ENCODE measurements at regions not wholly inside any gene's neighbourhood (a gene's known extent, or its start where the extent isn't known, plus 50 kb on each side); places are given as distances from the start of the nearest gene placed in this dataset.

DNA sequence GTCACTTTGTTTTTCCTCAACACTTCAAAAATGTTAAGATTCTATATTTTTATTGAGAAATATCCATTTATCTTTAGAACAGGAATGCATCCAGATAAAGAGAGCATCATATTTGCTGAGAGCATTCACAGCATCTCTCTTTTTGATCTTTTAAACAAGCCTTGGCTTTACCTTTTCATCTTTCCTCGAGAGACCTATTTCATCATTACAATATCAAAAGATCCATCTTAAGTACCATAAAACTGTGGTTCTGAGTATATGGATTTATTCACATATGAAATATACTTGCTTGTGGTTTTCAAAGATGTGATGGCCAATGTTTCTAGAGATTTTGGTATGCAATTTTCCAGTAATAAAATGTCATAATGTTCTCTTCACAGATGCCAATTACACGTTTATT is 1140.9 kb downstream of the GATA3 start:
- TF ChIP-seq, protein P1, sequence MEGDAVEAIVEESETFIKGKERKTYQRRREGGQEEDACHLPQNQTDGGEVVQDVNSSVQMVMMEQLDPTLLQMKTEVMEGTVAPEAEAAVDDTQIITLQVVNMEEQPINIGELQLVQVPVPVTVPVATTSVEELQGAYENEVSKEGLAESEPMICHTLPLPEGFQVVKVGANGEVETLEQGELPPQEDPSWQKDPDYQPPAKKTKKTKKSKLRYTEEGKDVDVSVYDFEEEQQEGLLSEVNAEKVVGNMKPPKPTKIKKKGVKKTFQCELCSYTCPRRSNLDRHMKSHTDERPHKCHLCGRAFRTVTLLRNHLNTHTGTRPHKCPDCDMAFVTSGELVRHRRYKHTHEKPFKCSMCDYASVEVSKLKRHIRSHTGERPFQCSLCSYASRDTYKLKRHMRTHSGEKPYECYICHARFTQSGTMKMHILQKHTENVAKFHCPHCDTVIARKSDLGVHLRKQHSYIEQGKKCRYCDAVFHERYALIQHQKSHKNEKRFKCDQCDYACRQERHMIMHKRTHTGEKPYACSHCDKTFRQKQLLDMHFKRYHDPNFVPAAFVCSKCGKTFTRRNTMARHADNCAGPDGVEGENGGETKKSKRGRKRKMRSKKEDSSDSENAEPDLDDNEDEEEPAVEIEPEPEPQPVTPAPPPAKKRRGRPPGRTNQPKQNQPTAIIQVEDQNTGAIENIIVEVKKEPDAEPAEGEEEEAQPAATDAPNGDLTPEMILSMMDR (IDR thresholded peaks at IDR 0.05) = no peak
- TF ChIP-seq CHD4 (IDR thresholded peaks at IDR 0.05; ENCODE audit: borderline replicate concordance) (no peak), CBX2 (IDR thresholded peaks at IDR 0.05; ENCODE audit: borderline replicate concordance, low read depth) (no peak), POLR2A (IDR thresholded peaks at IDR 0.05; ENCODE audit: low read length) (no peak), KDM1A (IDR thresholded peaks at IDR 0.05; ENCODE audit: low read depth) (no peak), SMC3 (IDR thresholded peaks at IDR 0.05) (no peak), MAZ (IDR thresholded peaks at IDR 0.05; ENCODE audit: borderline replicate concordance, low read depth, low read length) (no peak), JUNB (IDR thresholded peaks at IDR 0.05) (no peak), RFX5 (IDR thresholded peaks at IDR 0.05) (no peak)
- TF ChIP-seq, protein P2, sequence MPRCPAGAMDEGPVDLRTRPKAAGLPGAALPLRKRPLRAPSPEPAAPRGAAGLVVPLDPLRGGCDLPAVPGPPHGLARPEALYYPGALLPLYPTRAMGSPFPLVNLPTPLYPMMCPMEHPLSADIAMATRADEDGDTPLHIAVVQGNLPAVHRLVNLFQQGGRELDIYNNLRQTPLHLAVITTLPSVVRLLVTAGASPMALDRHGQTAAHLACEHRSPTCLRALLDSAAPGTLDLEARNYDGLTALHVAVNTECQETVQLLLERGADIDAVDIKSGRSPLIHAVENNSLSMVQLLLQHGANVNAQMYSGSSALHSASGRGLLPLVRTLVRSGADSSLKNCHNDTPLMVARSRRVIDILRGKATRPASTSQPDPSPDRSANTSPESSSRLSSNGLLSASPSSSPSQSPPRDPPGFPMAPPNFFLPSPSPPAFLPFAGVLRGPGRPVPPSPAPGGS (IDR thresholded peaks at IDR 0.05) = no peak
- TF ChIP-seq, protein P3, sequence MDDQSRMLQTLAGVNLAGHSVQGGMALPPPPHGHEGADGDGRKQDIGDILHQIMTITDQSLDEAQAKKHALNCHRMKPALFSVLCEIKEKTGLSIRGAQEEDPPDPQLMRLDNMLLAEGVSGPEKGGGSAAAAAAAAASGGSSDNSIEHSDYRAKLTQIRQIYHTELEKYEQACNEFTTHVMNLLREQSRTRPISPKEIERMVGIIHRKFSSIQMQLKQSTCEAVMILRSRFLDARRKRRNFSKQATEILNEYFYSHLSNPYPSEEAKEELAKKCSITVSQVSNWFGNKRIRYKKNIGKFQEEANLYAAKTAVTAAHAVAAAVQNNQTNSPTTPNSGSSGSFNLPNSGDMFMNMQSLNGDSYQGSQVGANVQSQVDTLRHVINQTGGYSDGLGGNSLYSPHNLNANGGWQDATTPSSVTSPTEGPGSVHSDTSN (IDR thresholded peaks at IDR 0.05) = no peak
- TF ChIP-seq, protein P4, sequence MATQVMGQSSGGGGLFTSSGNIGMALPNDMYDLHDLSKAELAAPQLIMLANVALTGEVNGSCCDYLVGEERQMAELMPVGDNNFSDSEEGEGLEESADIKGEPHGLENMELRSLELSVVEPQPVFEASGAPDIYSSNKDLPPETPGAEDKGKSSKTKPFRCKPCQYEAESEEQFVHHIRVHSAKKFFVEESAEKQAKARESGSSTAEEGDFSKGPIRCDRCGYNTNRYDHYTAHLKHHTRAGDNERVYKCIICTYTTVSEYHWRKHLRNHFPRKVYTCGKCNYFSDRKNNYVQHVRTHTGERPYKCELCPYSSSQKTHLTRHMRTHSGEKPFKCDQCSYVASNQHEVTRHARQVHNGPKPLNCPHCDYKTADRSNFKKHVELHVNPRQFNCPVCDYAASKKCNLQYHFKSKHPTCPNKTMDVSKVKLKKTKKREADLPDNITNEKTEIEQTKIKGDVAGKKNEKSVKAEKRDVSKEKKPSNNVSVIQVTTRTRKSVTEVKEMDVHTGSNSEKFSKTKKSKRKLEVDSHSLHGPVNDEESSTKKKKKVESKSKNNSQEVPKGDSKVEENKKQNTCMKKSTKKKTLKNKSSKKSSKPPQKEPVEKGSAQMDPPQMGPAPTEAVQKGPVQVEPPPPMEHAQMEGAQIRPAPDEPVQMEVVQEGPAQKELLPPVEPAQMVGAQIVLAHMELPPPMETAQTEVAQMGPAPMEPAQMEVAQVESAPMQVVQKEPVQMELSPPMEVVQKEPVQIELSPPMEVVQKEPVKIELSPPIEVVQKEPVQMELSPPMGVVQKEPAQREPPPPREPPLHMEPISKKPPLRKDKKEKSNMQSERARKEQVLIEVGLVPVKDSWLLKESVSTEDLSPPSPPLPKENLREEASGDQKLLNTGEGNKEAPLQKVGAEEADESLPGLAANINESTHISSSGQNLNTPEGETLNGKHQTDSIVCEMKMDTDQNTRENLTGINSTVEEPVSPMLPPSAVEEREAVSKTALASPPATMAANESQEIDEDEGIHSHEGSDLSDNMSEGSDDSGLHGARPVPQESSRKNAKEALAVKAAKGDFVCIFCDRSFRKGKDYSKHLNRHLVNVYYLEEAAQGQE (IDR thresholded peaks at IDR 0.05) = no peak
- TF ChIP-seq, protein P5, sequence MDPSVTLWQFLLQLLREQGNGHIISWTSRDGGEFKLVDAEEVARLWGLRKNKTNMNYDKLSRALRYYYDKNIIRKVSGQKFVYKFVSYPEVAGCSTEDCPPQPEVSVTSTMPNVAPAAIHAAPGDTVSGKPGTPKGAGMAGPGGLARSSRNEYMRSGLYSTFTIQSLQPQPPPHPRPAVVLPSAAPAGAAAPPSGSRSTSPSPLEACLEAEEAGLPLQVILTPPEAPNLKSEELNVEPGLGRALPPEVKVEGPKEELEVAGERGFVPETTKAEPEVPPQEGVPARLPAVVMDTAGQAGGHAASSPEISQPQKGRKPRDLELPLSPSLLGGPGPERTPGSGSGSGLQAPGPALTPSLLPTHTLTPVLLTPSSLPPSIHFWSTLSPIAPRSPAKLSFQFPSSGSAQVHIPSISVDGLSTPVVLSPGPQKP (IDR thresholded peaks at IDR 0.05; ENCODE audit: low read depth, low read length) = no peak
